Fibroblast of skin of right quadriceps (primary cell): ENCODE measurements at regions not wholly inside any gene's neighbourhood (a gene's known extent, or its start where the extent isn't known, plus 50 kb on each side); places are given as distances from the start of the nearest gene placed in this dataset.
A peak's percentile ranks its signal among the peaks of the same experiment; 100 is the strongest.
"Not testable (repeated sequence)": the region's sequence is repeated elsewhere in the genome, so short reads cannot be mapped to it uniquely, and the experiment has no call there.

Experiments
- DNase-seq: peaks from one replicate; pipeline ENCODE4 v3.0.0-alpha.2; 2013

- peak; percentile 40 for DNase-seq
These were observed 102.7 kb upstream of the RBPJ start for GRCh38 chr4:26217961-26218676.

GRCh38 chr4:26218677-26219605, 101.9 kb upstream of the RBPJ start:
- no peak for DNase-seq

- peak; percentile 79 for DNase-seq
These were observed 100.1 kb upstream of the RBPJ start for GRCh38 chr4:26220696-26221095.

- peak; percentile 49 for DNase-seq
These were observed 97.7 kb upstream of the RBPJ start for GRCh38 chr4:26223155-26223554.

- no peak for DNase-seq
These were observed 94.0 kb upstream of the RBPJ start for GRCh38 chr4:26226629-26227376.

- no peak for DNase-seq
These were observed 93.1 kb upstream of the RBPJ start for GRCh38 chr4:26227601-26228229.

- no peak for DNase-seq
These were observed 91.9 kb upstream of the RBPJ start for GRCh38 chr4:26228883-26229282.

GRCh38 chr4:26229974-26230373, 90.8 kb upstream of the RBPJ start:
- no peak for DNase-seq

- no peak for DNase-seq
These were observed 87.5 kb upstream of the RBPJ start for GRCh38 chr4:26233350-26233749.

GRCh38 chr4:26235500-26235899, 85.3 kb upstream of the RBPJ start:
- DNase-seq = peak; percentile 39

- no peak for DNase-seq
These were observed 82.9 kb upstream of the RBPJ start for GRCh38 chr4:26237916-26238315.

- DNase-seq = no peak
These were observed 82.4 kb upstream of the RBPJ start for GRCh38 chr4:26238426-26238777.

GRCh38 chr4:26238778-26239679, 81.8 kb upstream of the RBPJ start:
- DNase-seq = peak; percentile 73

GRCh38 chr4:26239801-26240200, 81.0 kb upstream of the RBPJ start:
- no peak for DNase-seq

- no peak for DNase-seq
These were observed 79.6 kb upstream of the RBPJ start for GRCh38 chr4:26241179-26241578.

- no peak for DNase-seq
These were observed 78.4 kb upstream of the RBPJ start for GRCh38 chr4:26242451-26242850.

- not testable (repeated sequence) for DNase-seq
These were observed 76.7 kb upstream of the RBPJ start for GRCh38 chr4:26244138-26244537.

- DNase-seq = peak; percentile 72
These were observed 72.2 kb upstream of the RBPJ start for GRCh38 chr4:26248647-26249046.

- DNase-seq = no peak
These were observed 68.3 kb upstream of the RBPJ start for GRCh38 chr4:26252349-26253025.

- no peak for DNase-seq
These were observed 66.8 kb upstream of the RBPJ start for GRCh38 chr4:26253968-26254367.

GRCh38 chr4:26255989-26256388, 64.8 kb upstream of the RBPJ start:
- DNase-seq = peak; percentile 42
